ENCODE measurements at regions not wholly inside any gene's neighbourhood (a gene's known extent, or its start where the extent isn't known, plus 50 kb on each side); places are given as distances from the start of the nearest gene placed in this dataset.

DNA sequence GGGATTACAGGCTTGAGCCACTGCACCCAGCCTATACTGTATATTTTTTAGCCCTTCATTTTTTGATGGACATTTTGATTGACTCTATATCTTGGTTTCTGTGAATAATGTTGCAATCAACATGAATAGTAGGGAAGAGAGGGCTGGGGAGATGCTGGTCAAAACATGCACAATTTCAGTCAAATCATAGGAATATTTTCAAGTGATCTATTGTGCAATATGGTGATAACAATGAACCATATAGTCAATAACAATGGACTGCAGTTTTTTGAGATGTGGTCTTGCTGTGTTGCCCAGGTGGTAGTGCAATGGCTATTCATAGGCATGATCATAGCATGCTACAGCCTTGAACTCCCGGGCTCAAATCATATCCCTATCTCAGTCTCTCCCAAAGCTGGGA lies 264.7 kb upstream of the TMEFF2 start:
- Histone ChIP-seq H3K4me1 (no peaks in the 10 kb centered on the region), H3K27ac (no peak overlapping the region), H3K4me3 (no peak overlapping the region), H3K27me3 (no peaks in the 10 kb centered on the region), H3K36me3 (no peaks in the 10 kb centered on the region), H3K9me3 (no peaks in the 10 kb centered on the region)
- FAIRE-seq, result no peak
- no peak for DNase-seq
- intact Hi-C loops (cut with DNase I), result no loop called here
- WGBS, 2 donors, result 81 to 83% methylated on average over 1 of the region's 1 CpG
- TF ChIP-seq, protein P1, sequence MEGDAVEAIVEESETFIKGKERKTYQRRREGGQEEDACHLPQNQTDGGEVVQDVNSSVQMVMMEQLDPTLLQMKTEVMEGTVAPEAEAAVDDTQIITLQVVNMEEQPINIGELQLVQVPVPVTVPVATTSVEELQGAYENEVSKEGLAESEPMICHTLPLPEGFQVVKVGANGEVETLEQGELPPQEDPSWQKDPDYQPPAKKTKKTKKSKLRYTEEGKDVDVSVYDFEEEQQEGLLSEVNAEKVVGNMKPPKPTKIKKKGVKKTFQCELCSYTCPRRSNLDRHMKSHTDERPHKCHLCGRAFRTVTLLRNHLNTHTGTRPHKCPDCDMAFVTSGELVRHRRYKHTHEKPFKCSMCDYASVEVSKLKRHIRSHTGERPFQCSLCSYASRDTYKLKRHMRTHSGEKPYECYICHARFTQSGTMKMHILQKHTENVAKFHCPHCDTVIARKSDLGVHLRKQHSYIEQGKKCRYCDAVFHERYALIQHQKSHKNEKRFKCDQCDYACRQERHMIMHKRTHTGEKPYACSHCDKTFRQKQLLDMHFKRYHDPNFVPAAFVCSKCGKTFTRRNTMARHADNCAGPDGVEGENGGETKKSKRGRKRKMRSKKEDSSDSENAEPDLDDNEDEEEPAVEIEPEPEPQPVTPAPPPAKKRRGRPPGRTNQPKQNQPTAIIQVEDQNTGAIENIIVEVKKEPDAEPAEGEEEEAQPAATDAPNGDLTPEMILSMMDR (IDR thresholded peaks at IDR 0.05), result no peak
- ATAC-seq, result no peak

GRCh38 chr2:192448881-192449280 lies 254.1 kb upstream of the TMEFF2 start:
- Histone ChIP-seq H3K27me3 (no peaks in the 10 kb centered on the region), H3K27ac (no peak overlapping the region), H3K4me3 (no peak overlapping the region), H3K9me3 (no peaks in the 10 kb centered on the region), H3K36me3 (no peaks in the 10 kb centered on the region), H3K4me1 (no peaks in the 10 kb centered on the region)
- no peak for DNase-seq
- 53 to 73% methylated on average over 1 of the region's 1 CpG for WGBS, 2 donors
- ATAC-seq, result no peak
- no peak for FAIRE-seq
- intact Hi-C loops (cut with DNase I), result no loop called here
- TF ChIP-seq, protein P1 (IDR thresholded peaks at IDR 0.05), result no peak

DNA sequence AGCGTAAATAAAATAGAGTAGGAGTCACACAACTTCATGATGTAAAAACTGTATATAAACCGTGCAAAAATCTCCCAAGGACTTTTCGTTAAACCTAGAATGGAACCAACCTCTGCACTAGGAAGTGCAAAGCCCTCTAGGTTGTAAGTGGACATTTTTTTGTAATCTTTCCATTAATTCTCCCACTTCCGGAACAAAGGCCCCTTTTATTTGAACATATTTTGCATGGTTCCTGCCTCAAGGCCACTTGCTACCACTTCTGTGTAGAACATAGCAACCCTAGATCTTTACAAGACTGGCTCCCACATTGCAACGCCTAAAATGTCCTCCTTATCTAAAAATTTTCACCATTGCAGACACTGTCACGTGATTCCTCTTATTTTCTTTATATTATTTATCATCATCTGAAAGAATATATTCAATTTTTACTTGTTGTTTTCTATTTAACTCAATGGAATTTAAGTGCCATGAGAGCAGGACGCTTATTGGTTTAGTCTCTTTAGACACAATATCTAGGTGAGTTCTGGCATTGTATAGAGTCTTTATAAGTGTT lies 249.6 kb upstream of the TMEFF2 start:
- DNase-seq (no peak), FAIRE-seq (no peak), ATAC-seq (no peak)
- no peaks in the 10 kb centered on the region for H3K4me1 ChIP-seq
- intact Hi-C loops (cut with DNase I), result no loop called here
- no peak overlapping the region for H3K27ac ChIP-seq
- 60 to 61% methylated on average over 7 of the region's 7 CpGs for WGBS, 2 donors
- TF ChIP-seq, protein P1 (IDR thresholded peaks at IDR 0.05), result no peak
- H3K27me3 ChIP-seq, result no peaks in the 10 kb centered on the region
- H3K36me3 ChIP-seq, result no peaks in the 10 kb centered on the region
- no peak overlapping the region for H3K4me3 ChIP-seq
- no peaks in the 10 kb centered on the region for H3K9me3 ChIP-seq

DNA sequence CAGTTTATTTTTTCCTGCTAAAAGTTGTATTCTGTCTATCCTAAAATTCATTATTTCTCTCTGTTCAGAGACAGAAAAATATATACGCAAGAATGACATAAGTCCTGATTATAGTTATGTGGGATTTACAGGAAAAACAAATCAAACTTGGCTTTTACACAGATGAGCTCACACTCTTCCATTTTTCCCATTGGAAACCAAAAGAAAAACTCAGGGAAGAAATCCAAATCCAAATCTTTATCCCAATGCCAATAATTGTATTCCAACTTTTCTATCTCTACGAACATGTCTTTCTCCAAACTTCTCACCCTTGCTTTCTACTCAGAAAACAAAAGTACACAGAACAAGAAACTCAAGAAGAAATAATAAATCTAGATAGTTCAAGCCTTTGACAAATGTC lies 249.1 kb upstream of the TMEFF2 start:
- Histone ChIP-seq H3K27me3 (no peaks in the 10 kb centered on the region), H3K4me1 (no peaks in the 10 kb centered on the region), H3K9me3 (no peaks in the 10 kb centered on the region), H3K27ac (no peak overlapping the region), H3K4me3 (no peak overlapping the region), H3K36me3 (no peaks in the 10 kb centered on the region)
- 72 to 77% methylated on average over 2 of the region's 2 CpGs for WGBS, 2 donors
- DNase-seq, result no peak
- ATAC-seq, result no peak
- intact Hi-C loops (cut with DNase I), result no loop called here
- FAIRE-seq, result no peak
- TF ChIP-seq, protein P1 (IDR thresholded peaks at IDR 0.05), result no peak

- DNase-seq (no peak), FAIRE-seq (no peak)
These were observed 243.5 kb upstream of the TMEFF2 start for GRCh38 chr2:192438239-192438638.

More at GRCh38 chr2:192438239-192438638, 243.5 kb upstream of the TMEFF2 start:
- H3K9me3 ChIP-seq, result no peaks in the 10 kb centered on the region
- no peak for ATAC-seq
- H3K4me3 ChIP-seq, result no peak overlapping the region
- WGBS, 2 donors, result 50 to 52% methylated on average over 1 of the region's 1 CpG
- no peaks in the 10 kb centered on the region for H3K4me1 ChIP-seq
- TF ChIP-seq, protein P1 (IDR thresholded peaks at IDR 0.05), result no peak
- H3K27ac ChIP-seq, result no peak overlapping the region
- intact Hi-C loops (cut with DNase I), result no loop called here
- no peaks in the 10 kb centered on the region for H3K36me3 ChIP-seq
- no peaks in the 10 kb centered on the region for H3K27me3 ChIP-seq
